ENCODE measurements at regions not wholly inside any gene's neighbourhood (a gene's known extent, or its start where the extent isn't known, plus 50 kb on each side); places are given as distances from the start of the nearest gene placed in this dataset.
"Not testable (repeated sequence)": the region's sequence is repeated elsewhere in the genome, so short reads cannot be mapped to it uniquely, and the experiment has no call there.

DNA sequence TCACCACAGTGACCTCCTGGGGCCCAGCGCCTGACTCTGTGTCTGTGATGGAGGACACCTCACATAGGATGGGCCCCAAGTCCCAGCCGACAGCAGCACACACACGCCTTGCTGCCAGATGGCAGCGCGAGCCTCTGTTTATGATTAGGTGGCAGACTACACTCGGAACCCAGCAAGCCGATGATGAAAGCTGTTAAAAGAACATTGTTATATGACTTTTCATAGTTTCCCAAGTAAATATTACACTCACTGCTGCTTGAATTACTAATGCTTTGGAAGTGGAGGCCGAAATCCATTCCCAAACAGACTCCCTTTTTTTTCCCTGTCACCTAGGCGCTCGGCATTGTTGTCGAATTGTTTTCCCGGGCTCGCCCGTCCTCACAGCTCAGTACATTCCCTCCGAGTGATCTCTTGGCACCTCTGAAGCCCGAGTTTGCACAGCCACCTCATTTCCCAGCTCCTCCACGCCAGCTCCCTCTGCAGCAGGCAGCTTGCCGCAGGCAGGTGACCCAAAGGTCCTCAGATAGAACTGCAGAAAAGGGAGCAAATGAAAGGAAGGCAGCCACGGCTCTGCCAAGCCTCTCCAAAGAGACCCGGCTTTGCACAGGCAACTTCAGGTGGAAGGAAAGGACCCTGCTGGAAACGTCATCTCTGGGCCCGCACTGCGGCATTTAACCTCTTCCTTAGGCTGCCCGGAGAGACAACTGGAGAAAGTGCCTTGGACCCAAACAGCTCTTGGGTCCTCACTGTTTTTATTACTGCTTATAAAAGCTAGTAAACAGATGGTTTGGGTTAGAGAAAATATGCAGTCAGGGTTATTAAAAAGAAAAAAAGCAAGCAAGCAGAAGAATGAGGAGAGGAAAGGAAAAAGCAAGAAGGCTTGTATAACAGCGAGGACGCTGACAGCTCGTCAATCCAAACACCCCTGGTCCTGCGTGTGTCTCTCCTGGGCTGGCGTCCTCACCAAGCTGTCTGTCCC lies 72.2 kb upstream of the SLC25A33 start:
- no peak for DNase-seq

DNA sequence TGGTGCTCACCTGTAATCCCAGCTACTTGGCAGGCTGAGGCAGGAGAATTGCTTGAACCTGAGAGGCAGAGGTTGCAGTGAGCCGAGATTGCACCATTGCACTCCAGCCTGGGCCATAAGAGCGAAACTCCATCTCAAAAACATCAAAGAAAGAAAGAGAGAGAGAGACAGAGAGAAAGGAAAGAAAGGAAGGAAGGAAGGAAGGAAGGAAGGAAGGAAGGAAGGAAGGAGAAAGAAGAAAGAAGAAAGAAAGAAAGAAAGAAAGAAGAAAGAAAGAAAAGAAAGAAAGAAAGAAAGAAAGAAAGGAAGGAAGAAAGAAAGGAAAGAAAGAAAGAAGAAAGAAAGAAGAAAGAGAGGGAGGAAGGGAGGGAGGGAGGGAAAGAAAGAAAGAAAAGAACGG lies 69.4 kb upstream of the SLC25A33 start:
- not testable (repeated sequence) for DNase-seq

DNA sequence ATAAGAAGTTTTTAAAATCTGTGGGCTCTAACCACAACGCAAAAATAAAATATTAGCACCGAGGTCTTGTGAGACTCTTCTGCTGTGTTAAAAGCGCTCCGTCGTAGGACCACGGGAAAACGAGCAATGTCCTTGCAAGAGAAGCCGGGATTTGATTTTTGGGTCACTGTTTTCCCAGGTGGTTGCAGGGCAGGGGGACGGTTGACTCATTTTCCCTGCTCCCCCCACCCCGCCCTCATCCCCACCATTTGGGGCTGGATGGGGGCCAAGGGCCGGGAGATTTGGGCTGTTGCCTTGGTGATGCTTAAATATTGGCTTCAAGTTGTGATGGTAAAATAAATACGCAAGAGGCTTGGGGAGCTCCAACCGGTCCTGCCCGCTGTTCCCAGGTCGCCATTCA lies 67.6 kb upstream of the SLC25A33 start:
- no peak for DNase-seq

DNA sequence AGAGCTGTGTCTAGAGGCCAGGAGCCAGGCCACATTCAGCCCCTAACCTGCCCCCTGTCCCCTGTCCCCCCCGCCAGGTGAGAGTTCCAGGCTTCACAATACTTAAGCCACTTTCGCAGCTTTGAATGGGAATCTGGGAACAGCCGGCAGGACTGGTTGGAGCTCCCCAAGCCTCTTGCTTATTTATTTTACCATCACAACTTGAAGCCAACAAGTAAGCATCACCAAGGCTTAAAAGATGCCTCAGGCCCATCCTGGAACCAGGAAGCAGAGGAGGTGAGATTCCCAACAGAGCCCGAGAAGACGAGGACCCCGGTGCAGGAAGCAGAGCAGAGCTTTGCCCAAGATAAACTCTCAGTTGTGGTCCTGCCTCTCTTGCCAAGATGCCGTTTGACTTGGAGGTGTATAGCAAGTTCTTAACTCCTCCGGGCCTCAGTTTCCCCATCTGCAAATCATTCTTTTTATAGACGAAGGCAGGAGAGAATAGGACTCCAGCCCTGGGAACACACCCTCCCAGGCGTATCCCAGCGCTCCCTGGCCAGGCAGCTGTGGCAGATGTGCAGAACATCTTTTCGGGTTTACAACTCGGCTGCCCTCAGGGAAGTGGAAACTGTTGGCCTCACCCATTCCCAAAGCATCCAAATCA lies 66.8 kb upstream of the SLC25A33 start:
- no peak for DNase-seq

DNA sequence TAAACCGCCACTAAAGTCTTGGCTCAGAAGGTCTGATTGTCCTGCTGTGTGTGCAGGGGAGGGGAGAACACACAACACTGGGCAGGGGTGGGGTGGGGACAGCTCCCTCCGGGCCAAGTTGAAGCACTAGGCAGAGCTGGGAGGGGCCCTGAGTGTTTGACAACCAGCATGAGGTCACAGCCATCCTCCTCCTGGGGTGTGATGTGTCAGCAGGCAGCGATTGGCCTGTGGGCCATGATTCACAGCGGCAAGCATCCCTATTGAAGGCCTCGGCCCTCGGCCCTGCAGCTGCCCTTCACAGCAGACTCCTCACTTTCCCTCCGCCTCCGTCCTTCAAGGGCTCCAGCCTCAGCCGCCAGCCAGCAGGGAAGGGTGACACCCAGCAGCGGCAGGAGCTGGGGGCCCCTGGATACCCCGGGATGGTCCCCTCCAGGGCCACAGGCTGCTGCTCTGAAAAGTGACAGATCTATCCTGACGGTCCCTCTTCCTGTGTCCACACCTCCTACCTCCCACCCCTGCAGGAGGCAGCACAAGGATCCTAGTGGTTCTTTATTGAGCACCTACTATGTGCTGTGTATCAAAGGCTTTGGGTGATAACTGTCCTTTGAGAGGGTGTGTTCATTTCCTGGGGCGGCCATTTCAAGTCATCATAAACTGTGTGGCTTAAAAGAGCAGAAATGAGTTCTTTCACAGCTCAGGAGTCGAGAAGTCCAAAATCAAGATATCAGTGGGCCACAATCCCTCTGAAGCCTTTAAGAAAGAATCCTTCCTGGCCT lies 66.0 kb upstream of the SLC25A33 start:
- DNase-seq, result no peak

GRCh38 chr1:9475061-9475627 lies 64.1 kb upstream of the SLC25A33 start:
- DNase-seq, result no peak

GRCh38 chr1:9476790-9477463 lies 62.3 kb upstream of the SLC25A33 start:
- peak; percentile 31 to 64 for DNase-seq

DNA sequence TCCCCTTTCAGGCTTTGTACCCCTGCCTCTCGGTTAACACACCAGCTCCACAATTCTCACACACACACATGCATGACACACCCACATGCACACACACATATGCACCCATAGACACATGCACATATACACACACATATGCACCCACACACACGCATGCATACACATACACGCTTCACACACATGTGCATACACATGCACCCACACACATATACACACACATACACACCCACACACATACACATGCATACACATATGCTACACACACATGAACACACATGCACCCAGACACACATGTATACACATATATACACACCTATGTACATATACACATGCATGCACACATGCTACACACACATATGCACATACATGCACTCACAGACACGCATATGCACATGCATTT lies 61.7 kb upstream of the SLC25A33 start:
- no peak for DNase-seq

DNA sequence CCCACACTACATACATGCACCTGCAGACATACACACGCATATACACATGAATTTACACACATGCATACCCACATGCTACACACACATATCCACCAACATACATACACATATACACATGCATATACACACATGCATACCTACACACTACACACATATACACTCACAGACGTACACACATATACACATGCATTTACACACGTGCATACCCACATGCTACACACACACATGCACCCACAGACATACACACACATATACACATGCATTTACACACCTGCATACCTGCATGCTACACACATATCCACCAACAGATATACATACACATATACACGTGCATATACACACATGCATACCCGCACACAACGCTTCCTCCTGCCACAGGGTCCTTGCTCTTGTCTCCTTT lies 61.2 kb upstream of the SLC25A33 start:
- no peak for DNase-seq

DNA sequence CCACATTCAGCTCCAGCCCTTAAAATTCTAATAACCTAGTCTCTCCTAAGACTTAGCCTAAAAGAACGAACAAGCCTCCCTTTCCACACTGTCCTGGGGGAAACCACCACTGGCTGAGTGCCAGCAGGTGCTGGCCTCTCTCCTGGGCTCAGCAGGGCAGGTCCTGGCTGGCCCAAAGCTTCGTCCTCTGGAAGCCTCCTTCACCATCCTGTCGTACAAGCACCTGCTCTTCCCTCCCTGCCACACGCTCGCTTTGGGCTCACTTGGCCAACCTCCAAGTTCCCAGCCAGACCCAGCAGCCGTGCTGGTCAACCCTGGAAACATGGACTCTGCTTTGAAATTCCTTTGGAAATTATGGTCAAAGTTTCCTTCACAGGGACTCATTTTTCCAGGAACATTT lies 58.2 kb upstream of the SLC25A33 start:
- no peak for DNase-seq

- DNase-seq, result no peak
These were observed 56.9 kb upstream of the SLC25A33 start for GRCh38 chr1:9482403-9482802.

DNA sequence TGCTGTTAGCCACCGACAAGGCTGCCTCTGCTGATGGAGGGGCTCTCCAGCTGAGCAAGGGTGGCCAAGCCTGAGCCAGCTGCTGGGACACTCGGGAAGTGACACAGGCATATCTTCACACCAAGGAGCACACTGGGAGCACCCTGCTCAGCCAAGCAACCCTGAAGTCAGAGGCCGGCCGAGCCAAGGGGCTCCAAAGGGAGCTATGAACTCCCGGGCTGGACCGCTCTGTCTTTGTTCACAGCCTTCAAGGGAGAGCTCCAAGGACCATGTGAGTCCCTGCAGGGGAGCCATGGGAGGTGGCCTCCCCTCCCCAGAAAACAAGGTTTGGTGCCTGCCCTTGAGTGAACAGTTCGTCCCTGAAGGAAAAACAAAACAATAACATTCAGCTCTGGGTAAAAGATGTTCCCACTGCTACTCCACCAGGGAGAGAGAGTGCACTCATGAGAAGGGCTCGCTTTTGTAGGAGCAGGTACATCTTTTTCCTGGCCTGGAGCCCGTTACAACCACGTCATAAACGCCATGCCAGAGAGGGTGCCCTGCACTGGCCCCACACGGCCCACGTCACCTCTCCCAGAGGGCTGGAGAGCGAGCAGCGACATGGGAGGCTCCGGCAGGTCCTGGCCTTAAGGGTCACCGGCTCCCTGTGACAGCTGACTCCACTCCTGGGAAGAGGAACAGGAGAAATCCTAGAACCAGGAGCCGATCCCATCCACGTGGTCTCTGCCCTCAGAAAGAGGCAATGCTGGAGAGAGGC lies 56.3 kb upstream of the SLC25A33 start:
- DNase-seq, result no peak

- no peak for DNase-seq
These were observed 52.7 kb upstream of the SLC25A33 start for GRCh38 chr1:9486466-9487140.

Measured in NCI-H526 (cell line).